ENCODE measurements at regions not wholly inside any gene's neighbourhood (a gene's known extent, or its start where the extent isn't known, plus 50 kb on each side); places are given as distances from the start of the nearest gene placed in this dataset.

- TF ChIP-seq EZH2 (IDR thresholded peaks at IDR 0.05; ENCODE audit: borderline replicate concordance, insufficient read depth, low read depth, low read length, poor library complexity, severe bottlenecking) (no peak), CTCF (IDR thresholded peaks at IDR 0.05) (no peak)
Measured at GRCh38 chr3:170689296-170689829, 103.5 kb upstream of the SLC7A14 start.
